ENCODE measurements at regions not wholly inside any gene's neighbourhood (a gene's known extent, or its start where the extent isn't known, plus 50 kb on each side); places are given as distances from the start of the nearest gene placed in this dataset.

DNA sequence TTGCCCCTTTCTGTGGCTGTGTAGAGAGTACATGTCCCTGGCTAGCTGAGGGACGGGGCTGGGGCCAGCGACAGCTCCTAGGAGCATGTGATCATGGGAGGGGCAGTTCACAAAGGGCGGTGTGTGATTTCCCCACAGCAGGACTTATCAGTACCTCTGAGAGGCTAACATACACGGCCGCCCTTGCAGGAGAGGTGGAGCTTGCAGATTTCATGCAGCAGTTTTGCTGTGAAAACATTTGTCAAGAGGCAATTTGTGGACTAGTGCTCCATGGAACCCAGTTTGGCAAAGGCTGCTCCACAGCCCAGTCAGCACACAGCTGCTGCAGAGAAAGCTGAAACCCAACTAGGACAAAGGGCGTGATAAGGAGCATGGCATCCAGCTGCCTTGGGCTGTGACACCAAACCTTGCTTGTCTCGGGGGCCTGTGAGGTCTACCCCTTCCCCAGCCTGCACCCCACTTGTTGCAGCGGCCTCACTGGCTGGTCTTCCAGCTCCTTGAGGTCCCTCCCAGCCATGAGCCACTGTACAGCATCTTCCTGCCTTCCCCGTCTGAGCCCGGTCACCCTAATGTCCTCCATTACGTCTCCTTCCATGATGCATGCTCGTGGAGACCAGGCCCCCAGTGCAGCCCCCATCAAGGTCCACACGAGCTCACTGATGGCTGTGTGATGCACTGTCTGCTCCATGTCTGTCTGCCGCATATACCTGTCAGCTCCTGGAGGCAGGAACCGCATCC is 121.4 kb upstream of the HDAC4 start:
- DNase-seq, result no peak

GRCh38 chr2:239521518-239521815 is 120.6 kb upstream of the HDAC4 start:
- no peak for DNase-seq

GRCh38 chr2:239520811-239521517 is 120.1 kb upstream of the HDAC4 start:
- DNase-seq, result no peak

DNA sequence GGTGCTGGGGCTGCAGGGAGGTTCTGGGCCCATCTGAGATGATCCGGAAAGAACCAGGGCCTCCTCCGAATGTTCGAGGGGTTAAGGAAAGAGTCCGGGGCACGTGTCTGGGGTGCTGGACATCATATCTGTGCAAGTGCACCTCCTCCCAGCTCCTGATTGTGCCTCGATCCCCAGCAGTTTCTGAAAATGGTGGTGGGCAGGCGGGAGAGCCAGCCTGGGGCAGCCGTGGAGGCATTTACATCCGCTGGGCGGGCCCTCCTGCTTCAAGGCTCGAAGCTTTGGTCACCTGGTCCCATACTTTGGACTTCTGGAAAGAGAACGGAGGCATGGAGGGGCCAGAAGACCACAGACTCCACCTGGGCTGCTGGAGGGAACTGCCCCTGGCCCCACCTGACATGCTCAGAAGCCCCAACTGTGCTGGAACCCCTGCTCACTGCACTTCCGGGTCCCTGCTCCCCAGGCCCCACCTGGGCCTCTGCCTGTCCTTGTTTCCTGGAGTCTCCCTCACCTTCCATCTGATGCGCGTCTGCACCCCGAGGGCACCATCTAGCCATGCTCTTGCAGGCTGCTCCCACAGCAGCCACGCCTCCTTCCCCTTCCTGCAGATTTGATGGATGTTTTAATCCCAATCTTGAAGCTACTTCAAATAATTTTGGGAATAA is 119.2 kb upstream of the HDAC4 start:
- no peak for DNase-seq

GRCh38 chr2:239519089-239519920 is 118.5 kb upstream of the HDAC4 start:
- peak; percentile 69 to 70 for DNase-seq

GRCh38 chr2:239518286-239519088 is 117.7 kb upstream of the HDAC4 start:
- DNase-seq, result no peak

DNA sequence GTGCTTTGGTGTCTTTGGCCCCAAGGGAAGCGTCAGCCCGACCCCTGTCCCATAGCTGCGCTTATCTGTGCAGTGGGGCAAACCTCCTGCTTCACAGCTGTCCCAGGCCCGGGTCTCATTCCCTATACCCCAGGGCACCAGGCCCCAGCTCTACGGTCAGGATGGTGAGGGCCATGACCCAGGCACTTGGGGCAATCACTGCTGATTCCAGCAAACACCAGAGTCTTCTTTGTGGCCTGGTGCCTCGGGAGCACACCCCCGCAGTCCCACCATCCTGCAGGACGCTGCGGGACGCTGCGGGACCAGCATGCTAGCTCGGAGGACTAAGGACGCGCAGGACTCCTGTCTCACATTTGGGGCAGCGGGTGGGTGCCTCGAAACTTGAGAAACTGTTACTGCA is 116.9 kb upstream of the HDAC4 start:
- DNase-seq, result no peak

DNA sequence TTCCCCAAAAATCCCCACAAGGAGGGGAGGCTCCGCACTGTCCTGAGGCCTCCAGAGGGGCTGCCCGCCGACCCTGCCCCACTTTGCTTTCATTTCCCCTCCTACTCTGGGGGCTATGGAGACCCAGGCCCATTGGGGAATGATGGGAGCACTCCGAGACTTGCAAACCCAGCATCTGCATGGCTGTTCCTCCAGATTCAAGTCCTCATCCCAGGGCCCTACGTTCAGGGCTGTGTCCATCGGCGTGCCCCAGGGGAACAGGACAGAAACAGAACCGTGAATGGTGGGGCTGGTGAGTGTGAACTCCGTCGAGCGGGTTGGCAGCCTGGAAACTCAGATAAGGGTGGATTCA is 116.1 kb upstream of the HDAC4 start:
- DNase-seq, result no peak

DNA sequence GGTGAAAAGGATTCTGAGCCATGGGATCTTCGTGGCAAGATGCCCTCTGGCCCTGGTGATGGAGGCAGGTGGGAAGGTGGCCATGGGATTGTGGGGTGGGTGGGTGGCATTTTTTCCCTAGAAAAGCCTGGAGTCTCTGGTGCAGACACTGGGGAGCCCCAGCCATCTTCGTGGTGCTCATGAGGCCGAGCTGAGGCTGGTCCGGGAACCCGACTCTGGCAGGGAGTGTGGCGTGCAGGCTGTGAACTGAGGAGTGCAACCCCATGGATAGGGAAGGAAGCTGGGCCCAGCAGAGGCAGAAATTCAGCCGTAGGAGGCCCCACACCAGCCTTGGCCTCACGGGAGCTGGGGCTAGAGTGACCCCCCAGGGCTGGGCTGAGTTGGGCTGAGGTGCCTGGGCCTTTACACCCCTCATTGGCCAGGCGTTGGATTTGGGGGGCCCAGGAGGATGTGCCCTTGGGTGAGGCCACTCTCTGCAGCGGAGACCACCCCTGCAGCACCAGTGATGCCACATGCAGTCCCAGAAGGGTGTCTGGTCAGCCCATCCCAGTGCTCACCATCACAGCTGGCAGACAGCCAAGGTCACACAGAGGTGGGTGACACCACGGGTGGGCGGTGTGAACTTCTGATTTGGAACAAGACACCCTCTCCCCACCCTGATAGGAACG is 115.6 kb upstream of the HDAC4 start:
- DNase-seq, result no peak

DNA sequence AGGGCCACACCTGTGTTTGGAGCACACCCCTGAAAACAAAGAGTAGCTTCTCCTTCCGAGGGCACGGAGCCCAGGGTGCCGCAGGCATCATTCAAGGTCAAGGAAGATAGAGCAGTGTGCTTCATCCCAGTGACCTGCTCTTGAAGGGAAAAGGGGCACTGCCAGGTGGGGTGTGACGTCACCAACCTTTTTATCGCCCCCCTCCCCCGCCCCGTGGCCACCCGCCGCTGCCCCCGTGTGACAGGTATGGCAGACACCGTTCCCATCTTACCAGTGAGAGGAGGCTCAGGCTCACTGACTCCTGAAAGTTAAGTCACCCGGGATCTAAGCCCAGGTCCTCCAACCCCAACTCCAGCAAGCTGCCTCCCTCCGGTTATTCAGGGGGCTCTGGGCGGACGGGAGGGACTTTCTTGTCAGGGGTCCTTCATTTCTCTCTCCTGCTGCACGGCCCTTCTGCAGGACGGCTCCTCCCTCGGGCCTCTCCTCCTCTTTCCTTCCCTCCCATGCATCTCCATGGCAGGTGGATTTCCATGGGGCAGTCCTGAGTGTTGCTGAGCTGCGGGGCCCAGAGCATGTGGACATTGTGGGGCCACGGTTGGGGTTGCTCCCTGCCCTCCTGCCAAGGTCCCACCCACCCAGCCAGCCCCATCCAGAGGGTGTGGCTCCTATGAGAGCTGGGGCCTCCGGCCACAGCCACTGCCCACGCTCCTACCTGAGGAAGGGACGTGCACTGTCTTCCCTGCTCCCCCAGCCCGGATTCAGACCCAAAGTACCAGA is 114.1 kb upstream of the HDAC4 start:
- DNase-seq, result no peak

DNA sequence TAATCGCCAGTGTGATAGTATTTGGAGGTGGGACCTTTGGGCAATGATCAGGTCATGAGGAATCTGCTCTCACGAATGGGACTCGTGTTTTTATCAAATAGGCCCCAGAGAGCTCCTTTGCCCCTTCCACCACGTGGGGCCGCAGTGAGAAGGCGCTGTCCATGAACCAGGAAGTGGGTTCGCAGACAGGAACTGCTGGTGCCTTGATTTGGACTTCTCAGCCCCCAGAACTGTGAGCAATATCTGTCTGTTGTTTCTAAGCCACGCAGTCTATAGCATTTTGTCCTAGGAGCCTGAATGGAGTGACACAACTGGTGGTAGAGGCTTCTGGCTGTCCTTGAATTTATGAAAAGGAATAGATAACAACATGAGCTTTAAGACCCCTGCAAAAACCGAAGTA is 111.2 kb upstream of the HDAC4 start:
- DNase-seq, result no peak

GRCh38 chr2:239509373-239510143 is 108.7 kb upstream of the HDAC4 start:
- no peak for DNase-seq

GRCh38 chr2:239508261-239508660 is 107.4 kb upstream of the HDAC4 start:
- no peak for DNase-seq

DNA sequence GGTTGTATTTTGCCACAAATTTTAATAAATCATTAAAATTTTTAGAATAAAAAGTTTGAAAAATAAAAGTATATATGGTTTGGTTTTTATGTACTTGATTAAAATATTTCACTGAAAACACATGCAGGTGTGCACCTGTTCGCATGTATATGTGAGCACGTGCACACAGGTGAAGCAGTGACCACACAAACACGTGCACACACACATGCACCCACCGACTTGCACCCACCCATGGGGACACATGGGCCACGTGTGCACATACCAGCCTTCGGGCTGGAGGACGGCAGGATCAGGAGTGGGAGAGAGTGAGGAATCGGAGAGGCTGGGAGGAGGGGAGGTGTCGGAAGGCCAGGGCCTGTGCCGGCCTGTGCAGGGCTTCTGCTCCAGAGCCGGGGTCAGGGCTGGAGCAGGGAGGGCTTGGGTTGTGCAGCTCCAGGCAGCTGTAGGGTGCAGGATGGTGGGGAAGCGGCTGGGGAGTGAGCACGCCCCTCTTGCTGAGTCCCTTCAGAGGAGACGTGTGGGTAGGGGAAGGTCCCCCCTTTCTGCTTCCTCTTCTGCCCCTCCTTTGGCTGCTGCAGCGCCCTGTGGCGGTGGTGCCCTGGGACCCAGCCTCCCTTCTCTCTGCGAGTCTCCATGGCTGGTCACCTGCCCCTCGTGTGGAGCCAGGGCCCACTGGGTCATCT is 106.9 kb upstream of the HDAC4 start:
- no peak for DNase-seq

DNA sequence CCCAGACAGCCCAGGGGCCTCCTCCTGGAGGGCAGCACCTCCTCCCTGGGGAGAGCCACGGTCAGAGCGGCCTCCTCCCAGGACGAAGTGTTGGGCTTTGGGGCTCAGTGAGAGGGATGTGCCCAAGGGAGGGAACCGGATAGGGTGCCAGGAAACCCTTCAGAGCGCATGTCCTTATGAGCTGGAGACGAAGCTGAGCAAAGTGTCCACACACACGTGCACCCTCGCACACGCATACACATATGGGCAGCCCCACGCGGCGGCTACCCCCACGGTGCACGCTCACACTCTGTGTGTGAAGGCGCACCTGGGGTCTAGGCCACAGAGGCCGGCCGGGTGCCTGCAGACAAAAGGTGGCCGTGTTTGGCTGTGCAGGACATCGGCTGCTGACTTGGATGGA is 106.1 kb upstream of the HDAC4 start:
- no peak for DNase-seq

- DNase-seq, result no peak
Measured at GRCh38 chr2:239506101-239506857, 105.5 kb upstream of the HDAC4 start.

DNA sequence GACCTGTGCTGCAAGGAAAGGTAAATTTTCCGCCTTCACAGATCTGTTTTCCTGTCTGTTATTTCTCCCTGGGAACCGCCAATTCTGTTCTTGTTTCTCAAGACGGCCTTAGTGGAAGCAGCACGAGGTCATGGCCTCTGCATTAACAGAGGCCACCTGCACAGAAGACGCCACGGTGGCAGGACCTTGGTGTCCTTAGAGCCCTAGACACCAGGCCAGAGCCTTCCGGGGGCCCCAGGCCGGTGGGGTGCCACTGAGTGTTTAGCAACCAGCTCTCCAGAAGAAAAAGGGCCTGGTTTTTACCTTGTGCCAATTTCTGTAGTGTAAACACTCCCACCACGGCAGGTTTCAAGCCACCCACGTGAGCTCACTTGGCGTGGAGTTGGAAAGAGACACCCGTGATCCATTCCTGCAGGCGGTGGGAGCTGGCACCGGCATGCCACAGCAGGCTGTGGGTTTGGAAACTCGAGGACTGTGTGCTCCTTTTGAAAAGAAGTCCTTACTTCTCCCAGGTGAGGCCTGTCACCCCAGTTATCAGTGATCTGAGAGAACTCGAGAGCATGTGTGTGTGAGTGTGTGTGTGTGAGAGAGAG is 103.9 kb upstream of the HDAC4 start:
- DNase-seq, result no peak

DNA sequence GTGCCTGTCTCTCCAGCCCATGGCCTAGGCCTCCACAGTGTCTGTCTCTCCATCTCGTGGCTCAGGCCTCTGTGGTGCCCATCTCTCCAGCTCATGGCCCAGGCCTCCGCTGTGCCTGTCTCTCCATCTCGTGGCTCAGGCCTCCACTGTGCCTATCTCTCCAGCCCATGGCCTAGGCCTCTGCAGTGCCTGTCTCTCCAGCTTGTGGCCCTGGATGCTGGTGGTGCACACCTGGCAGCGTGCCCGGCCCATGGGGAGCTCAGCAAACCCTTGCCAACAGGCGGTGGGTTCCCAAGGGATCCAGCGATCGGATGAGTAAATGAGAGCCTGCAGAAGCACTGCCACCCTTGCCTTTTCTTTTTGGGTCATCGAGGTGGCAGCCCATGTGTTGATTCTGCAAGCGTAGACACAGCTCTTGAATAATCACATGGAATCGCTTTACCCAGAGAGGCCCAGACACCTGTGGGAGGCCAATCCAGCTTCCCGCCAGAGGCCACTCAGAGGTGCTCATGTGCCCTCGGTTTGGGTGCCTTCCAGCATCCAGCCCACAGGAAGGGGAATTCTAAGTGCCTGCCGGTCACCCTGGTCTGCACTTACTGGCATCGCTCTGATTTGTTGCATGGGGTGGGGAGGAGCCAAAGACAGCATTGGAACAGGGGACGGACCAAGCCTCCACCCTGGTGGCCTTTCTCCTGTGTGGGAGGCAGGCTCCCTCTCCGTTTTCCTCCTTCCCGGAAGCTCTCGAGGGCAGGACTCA is 101.8 kb upstream of the HDAC4 start:
- peak; percentile 65 to 74 for DNase-seq

Measured in SHP77 (cell line).